ENCODE measurements at regions not wholly inside any gene's neighbourhood (a gene's known extent, or its start where the extent isn't known, plus 50 kb on each side); places are given as distances from the start of the nearest gene placed in this dataset.

- no peaks in the 10 kb centered on the region for H3K9me3 ChIP-seq
- DNase-seq (no peak), ATAC-seq (no peak)
- H3K36me3 ChIP-seq (ENCODE audit: low read depth): no peaks in the 10 kb centered on the region
- no peaks in the 10 kb centered on the region for H3K4me1 ChIP-seq (ENCODE audit: low read depth)
- intact Hi-C loops (cut with DNase I, micrococcal nuclease): no loop called here
- TF ChIP-seq CTCF (IDR thresholded peaks at IDR 0.05): no peak
- no peak overlapping the region for H3K4me3 ChIP-seq
These were observed 74.3 kb upstream of the VCX2 start for GRCh38 chrX:8245411-8245810.

DNA sequence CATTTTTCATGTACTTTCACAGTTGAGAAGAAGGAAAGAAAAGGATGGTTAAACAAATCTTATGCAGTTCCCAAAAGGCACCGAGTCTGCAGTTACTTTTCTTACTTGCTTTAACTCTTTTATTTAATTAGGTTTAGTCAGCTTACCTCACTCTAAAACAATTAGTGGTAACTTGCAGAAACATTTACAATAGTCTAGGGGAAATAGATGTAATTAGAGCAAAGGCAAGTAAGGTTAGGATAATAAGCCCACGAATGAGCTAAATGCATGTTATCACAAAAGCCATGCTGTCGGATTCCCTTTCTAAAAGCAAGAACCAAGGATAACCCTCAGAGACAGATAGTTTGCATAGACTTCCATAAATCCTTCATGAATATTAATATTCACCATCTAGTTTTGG is 82.0 kb upstream of the VCX2 start:
- intact Hi-C loops (cut with DNase I, micrococcal nuclease): no loop called here
- H3K4me3 ChIP-seq: no peak overlapping the region
- H3K4me1 ChIP-seq (ENCODE audit: low read depth): no peaks in the 10 kb centered on the region
- no peaks in the 10 kb centered on the region for H3K9me3 ChIP-seq
- DNase-seq (no peak), ATAC-seq (no peak)
- no peaks in the 10 kb centered on the region for H3K36me3 ChIP-seq (ENCODE audit: low read depth)
- TF ChIP-seq CTCF (IDR thresholded peaks at IDR 0.05): no peak

GRCh38 chrX:8254401-8254800 is 83.3 kb upstream of the VCX2 start:
- no peak overlapping the region for H3K4me3 ChIP-seq
- intact Hi-C loops (cut with DNase I, micrococcal nuclease): no loop called here
- H3K9me3 ChIP-seq: no peaks in the 10 kb centered on the region
- DNase-seq: no peak
- ATAC-seq: no peak
- no peaks in the 10 kb centered on the region for H3K36me3 ChIP-seq (ENCODE audit: low read depth)
- no peak for TF ChIP-seq CTCF (IDR thresholded peaks at IDR 0.05)
- no peaks in the 10 kb centered on the region for H3K4me1 ChIP-seq (ENCODE audit: low read depth)

- Histone ChIP-seq H3K9me3 (no peaks in the 10 kb centered on the region), H3K4me3 (no peak overlapping the region), H3K36me3 (ENCODE audit: low read depth) (no peaks in the 10 kb centered on the region), H3K4me1 (ENCODE audit: low read depth) (no peaks in the 10 kb centered on the region)
- intact Hi-C loops (cut with DNase I, micrococcal nuclease): no loop called here
- no peak for TF ChIP-seq CTCF (IDR thresholded peaks at IDR 0.05)
- no peak for DNase-seq
- ATAC-seq: no peak
These were observed 101.8 kb upstream of the VCX2 start for GRCh38 chrX:8272821-8273220.

GRCh38 chrX:8273451-8273895 is 102.4 kb upstream of the VCX2 start:
- no peaks in the 10 kb centered on the region for H3K4me1 ChIP-seq (ENCODE audit: low read depth)
- DNase-seq (no peak), ATAC-seq (no peak)
- no peak for TF ChIP-seq CTCF (IDR thresholded peaks at IDR 0.05)
- H3K36me3 ChIP-seq (ENCODE audit: low read depth): no peaks in the 10 kb centered on the region
- intact Hi-C loops (cut with DNase I, micrococcal nuclease): no loop called here
- no peaks in the 10 kb centered on the region for H3K9me3 ChIP-seq
- no peak overlapping the region for H3K4me3 ChIP-seq

- Histone ChIP-seq H3K4me3 (no peak overlapping the region), H3K9me3 (no peaks in the 10 kb centered on the region), H3K4me1 (ENCODE audit: low read depth) (no peaks in the 10 kb centered on the region), H3K36me3 (ENCODE audit: low read depth) (no peaks in the 10 kb centered on the region)
- intact Hi-C loops (cut with DNase I, micrococcal nuclease): no loop called here
- DNase-seq (no peak), ATAC-seq (no peak)
- no peak for TF ChIP-seq CTCF (IDR thresholded peaks at IDR 0.05)
These were observed 103.1 kb upstream of the VCX2 start for GRCh38 chrX:8274170-8274569.
